ENCODE measurements at regions not wholly inside any gene's neighbourhood (a gene's known extent, or its start where the extent isn't known, plus 50 kb on each side); places are given as distances from the start of the nearest gene placed in this dataset.
A peak's percentile ranks its signal among the peaks of the same experiment; 100 is the strongest.

DNA sequence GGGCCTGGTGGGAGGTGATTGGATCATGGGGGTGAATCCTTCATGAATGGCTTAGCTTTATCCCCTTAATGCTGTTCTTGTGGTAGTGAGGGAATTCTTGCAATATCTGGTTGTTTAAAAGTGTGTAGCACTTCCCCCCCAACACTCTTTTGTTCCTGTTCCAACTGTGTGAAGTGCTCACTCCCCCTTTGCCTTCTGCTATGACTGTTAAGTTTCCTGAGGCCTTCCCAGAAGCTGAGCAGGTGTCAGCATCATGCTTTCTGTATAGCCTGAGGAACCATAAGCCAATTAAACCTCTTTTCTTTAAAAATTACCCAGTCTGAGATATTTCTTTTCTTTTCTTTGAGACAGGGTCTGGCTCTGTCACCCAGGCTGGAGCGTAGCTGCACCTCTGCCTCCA lies 139.4 kb downstream of the RNF152 start:
- Histone ChIP-seq H4K20me1 (ENCODE audit: insufficient read depth, low read length) (no peaks in the 10 kb centered on the region), H3K4me1 (ENCODE audit: insufficient read depth, low read length) (peaks cover 40% of the 10 kb centered on the region), H3K9me3 (ENCODE audit: insufficient read depth, low read length, severe bottlenecking) (no peaks in the 10 kb centered on the region), H3K36me3 (ENCODE audit: insufficient read depth, low read length) (no peaks in the 10 kb centered on the region), H3K4me3 (ENCODE audit: low read depth in 1 of 2, low read length in 2 of 2) (no peak overlapping the region), H3K79me2 (ENCODE audit: insufficient read depth, low read length) (no peaks in the 10 kb centered on the region), H3K4me2 (ENCODE audit: insufficient read depth, low read length) (peak overlapping the region; percentile 37; the same call in 1 of the 2 replicates), H2AFZ (ENCODE audit: low read depth, low read length) (peak overlapping the region; percentile 16), H3K27ac (ENCODE audit: low read length) (peak overlapping the region; percentile 79), H3K27me3 (ENCODE audit: insufficient read depth, low read length, poor library complexity) (no peaks in the 10 kb centered on the region), H3K9ac (ENCODE audit: low read depth, low read length) (peak overlapping the region; percentile 9)
- ATAC-seq (ENCODE audit: insufficient read depth, low read depth) (peak; percentile 72), DNase-seq (peak; percentile 18)
- TF ChIP-seq EZH2 (IDR thresholded peaks at IDR 0.05; ENCODE audit: borderline replicate concordance, low read depth, low read length, severe bottlenecking): no peak
- TF ChIP-seq, protein P1, sequence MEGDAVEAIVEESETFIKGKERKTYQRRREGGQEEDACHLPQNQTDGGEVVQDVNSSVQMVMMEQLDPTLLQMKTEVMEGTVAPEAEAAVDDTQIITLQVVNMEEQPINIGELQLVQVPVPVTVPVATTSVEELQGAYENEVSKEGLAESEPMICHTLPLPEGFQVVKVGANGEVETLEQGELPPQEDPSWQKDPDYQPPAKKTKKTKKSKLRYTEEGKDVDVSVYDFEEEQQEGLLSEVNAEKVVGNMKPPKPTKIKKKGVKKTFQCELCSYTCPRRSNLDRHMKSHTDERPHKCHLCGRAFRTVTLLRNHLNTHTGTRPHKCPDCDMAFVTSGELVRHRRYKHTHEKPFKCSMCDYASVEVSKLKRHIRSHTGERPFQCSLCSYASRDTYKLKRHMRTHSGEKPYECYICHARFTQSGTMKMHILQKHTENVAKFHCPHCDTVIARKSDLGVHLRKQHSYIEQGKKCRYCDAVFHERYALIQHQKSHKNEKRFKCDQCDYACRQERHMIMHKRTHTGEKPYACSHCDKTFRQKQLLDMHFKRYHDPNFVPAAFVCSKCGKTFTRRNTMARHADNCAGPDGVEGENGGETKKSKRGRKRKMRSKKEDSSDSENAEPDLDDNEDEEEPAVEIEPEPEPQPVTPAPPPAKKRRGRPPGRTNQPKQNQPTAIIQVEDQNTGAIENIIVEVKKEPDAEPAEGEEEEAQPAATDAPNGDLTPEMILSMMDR (IDR thresholded peaks at IDR 0.05; ENCODE audit: borderline replicate concordance, extremely low read depth, low read length, poor library complexity, severe bottlenecking): no peak

DNA sequence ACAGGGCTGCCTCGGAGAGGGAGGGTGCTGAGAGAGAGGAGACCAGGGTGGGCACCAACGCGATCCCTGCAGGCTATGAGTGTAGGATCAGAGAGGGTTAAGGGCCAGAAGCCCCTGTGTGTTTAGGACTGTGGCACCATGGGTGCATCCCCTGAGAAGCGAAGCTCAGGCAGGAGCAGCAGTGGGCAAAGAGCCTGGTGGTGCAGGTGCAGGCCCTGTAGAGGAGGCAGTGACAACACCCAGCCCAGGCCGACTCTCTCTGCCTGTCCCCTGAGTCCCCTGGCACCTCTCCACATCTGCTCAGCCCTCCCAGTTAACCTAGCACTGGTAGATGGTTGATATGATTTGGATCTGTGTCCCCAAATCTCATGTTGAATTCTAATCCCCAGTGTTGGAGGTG lies 139.8 kb downstream of the RNF152 start:
- H3K79me2 ChIP-seq (ENCODE audit: insufficient read depth, low read length): no peaks in the 10 kb centered on the region
- peak overlapping the region; percentile 37 for H3K4me2 ChIP-seq (ENCODE audit: insufficient read depth, low read length)
- H3K27ac ChIP-seq (ENCODE audit: low read length): peak overlapping the region; percentile 79
- DNase-seq: peak; percentile 25
- H3K36me3 ChIP-seq (ENCODE audit: insufficient read depth, low read length): no peaks in the 10 kb centered on the region
- H3K9ac ChIP-seq (ENCODE audit: low read depth, low read length): peak overlapping the region; percentile 9
- H3K4me1 ChIP-seq (ENCODE audit: insufficient read depth, low read length): peaks cover 40% of the 10 kb centered on the region
- no peaks in the 10 kb centered on the region for H3K27me3 ChIP-seq (ENCODE audit: insufficient read depth, low read length, poor library complexity)
- no peak overlapping the region for H3K4me3 ChIP-seq (ENCODE audit: low read depth in 1 of 2, low read length in 2 of 2)
- H3K9me3 ChIP-seq (ENCODE audit: insufficient read depth, low read length, severe bottlenecking): no peaks in the 10 kb centered on the region
- TF ChIP-seq, protein P1 (IDR thresholded peaks at IDR 0.05; ENCODE audit: borderline replicate concordance, extremely low read depth, low read length, poor library complexity, severe bottlenecking): no peak
- no peak for TF ChIP-seq EZH2 (IDR thresholded peaks at IDR 0.05; ENCODE audit: borderline replicate concordance, low read depth, low read length, severe bottlenecking)
- no peaks in the 10 kb centered on the region for H4K20me1 ChIP-seq (ENCODE audit: insufficient read depth, low read length)
- peak; percentile 79 for ATAC-seq (ENCODE audit: insufficient read depth, low read depth)
- H2AFZ ChIP-seq (ENCODE audit: low read depth, low read length): peak overlapping the region; percentile 16

GRCh38 chr18:61750840-61751668 lies 141.8 kb downstream of the RNF152 start:
- H3K36me3 ChIP-seq (ENCODE audit: insufficient read depth, low read length): no peaks in the 10 kb centered on the region

More at GRCh38 chr18:61750840-61751668, 141.8 kb downstream of the RNF152 start:
- ATAC-seq (ENCODE audit: insufficient read depth, low read depth) (no peak), DNase-seq (no peak)
- H3K27me3 ChIP-seq (ENCODE audit: insufficient read depth, low read length, poor library complexity): no peaks in the 10 kb centered on the region
- H3K4me3 ChIP-seq (ENCODE audit: low read depth in 1 of 2, low read length in 2 of 2): no peak overlapping the region
- H3K4me2 ChIP-seq (ENCODE audit: insufficient read depth, low read length): no peak overlapping the region
- no peaks in the 10 kb centered on the region for H3K79me2 ChIP-seq (ENCODE audit: insufficient read depth, low read length)
- no peaks in the 10 kb centered on the region for H4K20me1 ChIP-seq (ENCODE audit: insufficient read depth, low read length)
- peaks cover 40% of the 10 kb centered on the region for H3K4me1 ChIP-seq (ENCODE audit: insufficient read depth, low read length)
- no peaks in the 10 kb centered on the region for H3K9me3 ChIP-seq (ENCODE audit: insufficient read depth, low read length, severe bottlenecking)
- H3K9ac ChIP-seq (ENCODE audit: low read depth, low read length): no peak overlapping the region
- no peak overlapping the region for H2AFZ ChIP-seq (ENCODE audit: low read depth, low read length)
- no peak overlapping the region for H3K27ac ChIP-seq (ENCODE audit: low read length)
- TF ChIP-seq, protein P1 (IDR thresholded peaks at IDR 0.05; ENCODE audit: borderline replicate concordance, extremely low read depth, low read length, poor library complexity, severe bottlenecking): no peak
- TF ChIP-seq EZH2 (IDR thresholded peaks at IDR 0.05; ENCODE audit: borderline replicate concordance, low read depth, low read length, severe bottlenecking): no peak

All from DND-41 (cell line).